Esophagus squamous epithelium (tissue), 5 donors: ENCODE measurements at regions not wholly inside any gene's neighbourhood (a gene's known extent, or its start where the extent isn't known, plus 50 kb on each side); places are given as distances from the start of the nearest gene placed in this dataset.
A peak's percentile ranks its signal among the peaks of the same experiment; 100 is the strongest.

ENCODE experiments used
- DNase-seq: peaks from one replicate; lab custom pipeline; 2025; lab: John Stamatoyannopoulos, UW
- H3K27ac ChIP-seq, 4 donors: fragments of 200-600 bp; sonication (generic); one replicate each; pipeline ENCODE4 v1.5.1; 2016 to 2019; ENCODE audit warnings: mild to moderate bottlenecking in 1 of 4
- H3K27me3 ChIP-seq, 4 donors: fragments of 200-600 bp; sonication (generic); 1 replicate in 3 of 4; 2 replicates in 1 of 4; pipeline versions ENCODE4 v1.5.1 to v1.6.0; 2017 to 2021; ENCODE audit warnings: antibody characterized with exemption in 1 of 4
- H3K36me3 ChIP-seq, 3 donors: fragments of 200-600 bp; sonication (generic); one replicate each; pipeline ENCODE4 v1.5.1; 2016 to 2019
- H3K4me1 ChIP-seq, 3 donors: fragments of 200-600 bp; sonication (generic); one replicate each; pipeline ENCODE4 v1.5.1; 2017 to 2019
- H3K4me3 ChIP-seq, 4 donors: fragments of 200-600 bp; sonication (generic); 1 replicate in 3 of 4; 2 replicates in 1 of 4; pipeline ENCODE4 v1.5.1; 2016 to 2019; ENCODE audit warnings: mild to moderate bottlenecking in 2 of 4, moderate library complexity in 1 of 4
- H3K9me3 ChIP-seq, 3 donors: fragments of 200-600 bp; sonication (generic); one replicate each; pipeline ENCODE4 v1.5.1; 2016 to 2019
- POLR2A ChIP-seq, 4 donors: fragments of 450-650 bp; IDR thresholded peaks; one replicate each; pipeline ENCODE4 v1.6.1; 2017; ENCODE audit warnings: antibody characterized with exemption in 4 of 4, mild to moderate bottlenecking in 4 of 4, moderate library complexity in 3 of 4
- WGBS, 2 donors: methylation state at CpG; one replicate each; pipeline ENCODE4 v1.1.5; 2018; 5-methylcytosine and 5-hydroxymethylcytosine counted together
- intact Hi-C: fragments of 100-400 bp; cut with DNase I; formaldehyde crosslinking; loops from one replicate; pipeline ENCODE4 v1.15.0; 2022
- TF ChIP-seq, protein P1 (sequence below), 6 experiments: fragments of 450-650 bp in 4 of 6; fragments of 200-600 bp in 2 of 6; sonication (generic) in 2 of 6; IDR thresholded peaks; one replicate each; pipeline ENCODE4 v1.5.1; 2016 to 2019; ENCODE audit warnings: antibody characterized with exemption in 6 of 6, mild to moderate bottlenecking in 4 of 6, moderate library complexity in 4 of 6
- donor health status: DM: yes; HTN: yes; CAD: no.

DNA sequence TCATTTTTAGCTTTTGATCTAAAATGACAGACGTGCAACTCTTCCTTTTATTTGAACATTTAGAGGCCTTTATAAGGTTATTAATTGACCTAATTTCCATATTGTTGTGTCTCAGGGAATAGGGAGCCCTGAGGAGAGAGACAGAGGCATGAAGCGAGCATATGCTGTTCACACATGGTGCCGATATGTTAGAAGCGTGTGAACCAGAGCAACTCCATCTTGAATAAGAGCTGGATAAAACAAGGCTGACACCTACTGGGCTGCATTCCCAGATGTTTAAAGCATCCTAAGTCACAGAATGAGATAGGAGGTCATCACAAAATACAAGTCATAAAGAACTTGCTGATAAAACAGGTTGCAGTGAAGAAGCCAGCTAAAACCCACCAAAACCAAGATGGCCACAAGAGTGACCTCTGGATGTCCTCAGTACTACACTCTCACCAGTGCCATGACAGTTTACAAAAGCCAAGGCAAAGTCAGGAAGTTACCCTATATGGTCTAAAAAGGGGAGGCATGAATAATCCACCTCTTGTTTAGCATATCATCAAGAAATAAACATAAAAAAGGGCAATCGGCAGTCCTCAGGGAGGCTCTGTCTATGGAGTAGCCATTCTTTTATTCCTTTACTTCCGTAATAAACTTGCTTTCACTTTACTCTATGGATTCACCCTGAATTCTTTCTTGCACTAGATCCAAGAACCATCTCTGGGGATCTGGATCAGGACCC is 80.1 kb downstream of the SEC61G start:
- no peaks in the 10 kb centered on the region for H3K36me3 ChIP-seq
- no peak for DNase-seq
- intact Hi-C loops: no loop called here
- H3K4me1 ChIP-seq: no peaks in the 10 kb centered on the region
- H3K9me3 ChIP-seq: no peaks in the 10 kb centered on the region
- WGBS, 2 donors: 83 to 85% methylated on average over 6 of the region's 6 CpGs
- H3K4me3 ChIP-seq: no peak overlapping the region
- TF ChIP-seq, protein P1, sequence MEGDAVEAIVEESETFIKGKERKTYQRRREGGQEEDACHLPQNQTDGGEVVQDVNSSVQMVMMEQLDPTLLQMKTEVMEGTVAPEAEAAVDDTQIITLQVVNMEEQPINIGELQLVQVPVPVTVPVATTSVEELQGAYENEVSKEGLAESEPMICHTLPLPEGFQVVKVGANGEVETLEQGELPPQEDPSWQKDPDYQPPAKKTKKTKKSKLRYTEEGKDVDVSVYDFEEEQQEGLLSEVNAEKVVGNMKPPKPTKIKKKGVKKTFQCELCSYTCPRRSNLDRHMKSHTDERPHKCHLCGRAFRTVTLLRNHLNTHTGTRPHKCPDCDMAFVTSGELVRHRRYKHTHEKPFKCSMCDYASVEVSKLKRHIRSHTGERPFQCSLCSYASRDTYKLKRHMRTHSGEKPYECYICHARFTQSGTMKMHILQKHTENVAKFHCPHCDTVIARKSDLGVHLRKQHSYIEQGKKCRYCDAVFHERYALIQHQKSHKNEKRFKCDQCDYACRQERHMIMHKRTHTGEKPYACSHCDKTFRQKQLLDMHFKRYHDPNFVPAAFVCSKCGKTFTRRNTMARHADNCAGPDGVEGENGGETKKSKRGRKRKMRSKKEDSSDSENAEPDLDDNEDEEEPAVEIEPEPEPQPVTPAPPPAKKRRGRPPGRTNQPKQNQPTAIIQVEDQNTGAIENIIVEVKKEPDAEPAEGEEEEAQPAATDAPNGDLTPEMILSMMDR (IDR thresholded peaks at IDR 0.05): no peak
- no peak for TF ChIP-seq POLR2A (IDR thresholded peaks at IDR 0.05)
- H3K27ac ChIP-seq: no peak overlapping the region
- no peaks in the 10 kb centered on the region for H3K27me3 ChIP-seq

DNA sequence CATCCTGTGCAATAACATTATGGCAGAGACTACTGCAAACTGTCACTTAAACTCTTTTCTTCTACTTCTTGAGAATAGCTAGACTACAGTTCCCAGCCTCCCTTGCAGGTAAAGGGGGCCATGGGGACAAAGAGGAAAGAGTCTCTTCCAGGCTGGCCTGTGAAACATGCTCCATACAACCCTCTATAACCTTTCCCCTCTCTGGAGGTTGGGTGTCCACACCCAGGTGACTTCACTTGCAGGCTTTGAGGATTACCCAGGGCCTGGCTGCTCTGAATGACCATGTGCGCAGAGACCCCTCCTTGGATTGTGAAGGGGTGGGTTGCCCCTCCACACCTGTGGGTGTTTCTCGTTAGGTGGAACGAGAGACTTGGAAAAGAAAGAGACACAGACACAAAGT is 84.1 kb downstream of the SEC61G start:
- Histone ChIP-seq H3K36me3 (no peaks in the 10 kb centered on the region), H3K9me3 (no peaks in the 10 kb centered on the region), H3K27me3 (no peaks in the 10 kb centered on the region), H3K4me1 (no peaks in the 10 kb centered on the region), H3K27ac (no peak overlapping the region), H3K4me3 (no peak overlapping the region)
- TF ChIP-seq, protein P1 (IDR thresholded peaks at IDR 0.05): no peak
- intact Hi-C loops: no loop called here
- 60 to 75% methylated on average over 1 to 3 of the region's 3 CpGs for WGBS, 2 donors
- no peak for DNase-seq

DNA sequence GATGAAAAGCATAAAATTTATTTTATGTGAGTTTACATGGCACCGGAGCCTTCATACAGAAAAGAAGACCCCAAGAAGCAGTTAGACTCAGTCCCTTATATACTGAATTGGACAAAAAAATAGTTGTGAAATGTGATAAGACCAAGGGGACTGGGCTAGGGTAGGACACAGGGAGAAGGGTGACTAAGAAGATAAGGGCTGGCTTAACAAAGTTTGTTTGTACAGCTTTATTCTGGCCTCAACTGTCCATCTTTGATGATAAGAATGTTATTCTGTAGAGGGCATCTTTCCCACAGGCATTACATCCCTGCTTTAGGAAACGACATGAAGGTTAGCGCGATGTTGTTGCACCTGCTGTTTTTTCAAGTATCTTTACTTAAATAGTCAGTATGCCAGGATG is 86.5 kb downstream of the SEC61G start:
- no peak overlapping the region for H3K4me3 ChIP-seq
- intact Hi-C loops: no loop called here
- no peaks in the 10 kb centered on the region for H3K36me3 ChIP-seq
- TF ChIP-seq POLR2A (IDR thresholded peaks at IDR 0.05): no peak
- 65 to 72% methylated on average over 4 of the region's 4 CpGs for WGBS, 2 donors
- no peaks in the 10 kb centered on the region for H3K27me3 ChIP-seq
- no peak overlapping the region for H3K27ac ChIP-seq
- H3K9me3 ChIP-seq: no peaks in the 10 kb centered on the region
- no peaks in the 10 kb centered on the region for H3K4me1 ChIP-seq
- no peak for DNase-seq

DNA sequence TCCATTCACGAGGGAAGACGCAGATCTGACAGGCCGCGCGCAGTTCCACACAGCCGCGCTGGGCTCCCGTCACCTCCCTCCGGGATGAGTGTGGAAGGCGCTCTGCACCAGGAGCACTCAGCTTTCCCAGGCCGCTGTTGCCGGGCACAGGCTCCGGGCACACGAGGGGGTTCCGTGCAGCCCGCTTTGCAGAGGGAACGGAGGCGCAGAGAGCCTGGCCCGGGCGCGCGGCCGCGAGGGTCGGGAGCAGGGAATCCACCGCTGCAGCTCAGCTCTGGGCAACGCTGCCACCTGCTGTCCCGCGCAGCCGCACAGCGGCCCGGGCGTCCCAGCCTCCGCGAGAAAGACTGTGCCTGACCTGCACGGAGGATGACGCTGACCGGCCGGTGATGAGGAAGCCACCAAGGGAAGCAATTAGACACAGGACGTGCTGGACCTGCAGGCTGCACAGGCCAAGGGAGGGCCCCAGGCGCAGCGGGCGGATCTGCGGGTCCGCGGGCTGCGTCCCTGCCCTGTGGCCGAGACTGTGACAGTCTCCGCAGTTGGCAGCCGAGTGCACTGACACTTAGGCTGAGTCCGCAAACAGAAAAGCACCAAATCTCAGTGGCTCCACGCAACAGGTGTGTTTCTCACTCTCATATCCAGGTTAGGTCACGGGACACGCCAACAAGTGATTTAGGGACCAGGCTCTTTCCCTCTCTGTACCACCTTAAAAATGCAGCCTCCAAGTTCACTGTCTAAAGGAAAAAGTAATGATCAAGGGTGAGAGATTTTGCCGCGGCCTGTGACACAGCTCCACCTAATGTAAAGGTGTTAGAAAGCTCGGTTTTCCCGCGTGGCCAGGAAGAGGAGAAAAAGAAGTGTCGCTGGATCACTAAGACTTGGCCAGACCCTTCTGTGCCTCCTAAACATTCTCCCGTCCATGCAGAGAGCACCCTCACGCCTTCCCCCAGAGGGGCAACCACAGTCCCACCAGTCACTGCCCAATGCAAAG is 94.5 kb downstream of the SEC61G start:
- no peak overlapping the region for H3K27ac ChIP-seq
- intact Hi-C loops: no loop called here
- no peaks in the 10 kb centered on the region for H3K9me3 ChIP-seq
- 8 to 22% methylated on average over 12 to 16 of the region's 62 CpGs for WGBS, 2 donors
- H3K36me3 ChIP-seq: no peaks in the 10 kb centered on the region
- H3K27me3 ChIP-seq: peaks cover 0 to 58% (median 0%) of the 10 kb centered on the region in 4 donors
- no peak for DNase-seq
- H3K4me3 ChIP-seq: peak overlapping the region; percentile 10 to 58 (median 24)
- TF ChIP-seq, protein P1 (IDR thresholded peaks at IDR 0.05): peak in 2 of 6 experiments; percentile 44 to 52
- no peak for TF ChIP-seq POLR2A (IDR thresholded peaks at IDR 0.05)
- H3K4me1 ChIP-seq: peaks cover 5 to 12% (median 7%) of the 10 kb centered on the region in 3 donors

DNA sequence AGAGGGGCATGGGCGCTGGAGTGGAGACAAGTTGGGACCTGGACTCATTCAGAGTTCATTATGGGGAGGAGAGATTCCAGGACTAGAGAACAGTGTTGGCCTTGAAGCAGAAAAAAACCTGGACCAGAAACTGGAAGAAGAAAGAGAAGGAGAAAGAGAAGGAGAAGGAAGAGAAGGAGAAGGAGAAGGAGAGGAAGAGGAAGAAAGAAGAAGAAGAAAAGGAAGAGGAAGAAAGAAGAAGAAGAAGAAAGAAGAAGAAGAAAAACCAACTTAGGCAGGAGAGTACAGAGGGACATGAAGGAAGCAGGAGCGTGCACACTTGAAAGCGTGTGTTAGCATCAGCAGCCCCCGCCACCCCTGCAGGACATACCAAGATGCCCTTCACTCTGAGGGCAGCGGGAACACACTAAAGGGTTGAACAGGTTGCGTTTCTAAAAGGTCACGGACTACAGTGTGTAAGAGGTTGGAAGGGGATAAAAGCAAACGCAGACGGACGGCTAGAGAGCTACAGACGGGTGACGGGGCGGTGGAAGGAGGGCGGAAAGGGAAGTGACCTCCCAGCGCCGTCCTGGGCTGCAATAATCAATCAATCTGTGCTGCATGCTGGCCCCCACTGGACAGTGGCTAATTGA is 95.3 kb downstream of the SEC61G start:
- H3K4me1 ChIP-seq: peaks cover 5 to 12% (median 7%) of the 10 kb centered on the region in 3 donors
- H3K4me3 ChIP-seq: peak overlapping the region; percentile 10 to 58 (median 24)
- 14 to 17% methylated on average over 16 of the region's 16 CpGs for WGBS, 2 donors
- no peak overlapping the region for H3K27ac ChIP-seq
- TF ChIP-seq, protein P1 (IDR thresholded peaks at IDR 0.05): no peak
- TF ChIP-seq POLR2A (IDR thresholded peaks at IDR 0.05): no peak
- peaks cover 0 to 58% (median 0%) of the 10 kb centered on the region in 4 donors for H3K27me3 ChIP-seq
- intact Hi-C loops: no loop called here
- DNase-seq: no peak
- H3K36me3 ChIP-seq: no peaks in the 10 kb centered on the region
- H3K9me3 ChIP-seq: no peaks in the 10 kb centered on the region
